IMR-90 (cell line): ENCODE measurements at regions not wholly inside any gene's neighbourhood (a gene's known extent, or its start where the extent isn't known, plus 50 kb on each side); places are given as distances from the start of the nearest gene placed in this dataset.

ENCODE experiments used
- ATAC-seq: fragments of 200-7000 bp; cut with Tn5 transposase; 2 replicates; pipeline ENCODE4 v1.9.1; 2020; ENCODE audit warnings: low read depth, mild to moderate bottlenecking, moderate library complexity
- BruUV-seq: library from RNA; stranded (reverse); fragments of 400-500 nt; replicated peaks from 2 replicates; lab custom pipeline; 2021; lab: Mats Ljungman, UMichigan
- CTCF ChIA-PET: fragments of 300-600 bp; formaldehyde crosslinking; extraction: SDS; loops from one replicate; lab custom pipeline; 2021; ENCODE audit warnings: antibody characterized with exemption; lab: Yijun Ruan, JAX
- POLR2A ChIA-PET: fragments of 300-600 bp; sonication (Branson Sonifier 250); formaldehyde crosslinking; loops from one replicate; lab custom pipeline; 2022; ENCODE audit warnings: antibody characterized with exemption; ENCODE audit not compliant: unreplicated experiment; lab: Charles Lee
- DNase-seq: peaks from one replicate; pipeline ENCODE4 v3.0.0; 2013
- H2AFZ ChIP-seq: replicated peaks from 2 replicates; pipeline ENCODE3; 2013; ENCODE audit warnings: low read length, mild to moderate bottlenecking; ENCODE audit not compliant: poor library complexity
- H2AK5ac ChIP-seq: 2 replicates; pipeline ENCODE4 v1.6.1; 2013; ENCODE audit warnings: low read depth, low read length, inconsistent platforms
- H2AK9ac ChIP-seq: replicated peaks from 2 replicates; pipeline ENCODE3; 2013; ENCODE audit warnings: mild to moderate bottlenecking, low read depth, low read length, moderate library complexity; ENCODE audit not compliant: poor library complexity
- H2BK120ac ChIP-seq: 2 replicates; pipeline ENCODE4 v1.6.1; 2013; ENCODE audit warnings: low read depth, low read length, inconsistent platforms
- H2BK15ac ChIP-seq: 3 replicates; pipeline ENCODE4 v1.6.1; 2013; ENCODE audit warnings: low read depth, low read length, inconsistent platforms
- H2BK20ac ChIP-seq: 2 replicates; pipeline ENCODE4 v1.6.1; 2013; ENCODE audit warnings: low read depth, mild to moderate bottlenecking, inconsistent platforms, low read length, moderate library complexity
- H2BK5ac ChIP-seq: 2 replicates; pipeline ENCODE4 v1.6.1; 2013; ENCODE audit warnings: mild to moderate bottlenecking, low read depth, low read length, inconsistent platforms; ENCODE audit not compliant: poor library complexity, severe bottlenecking
- H3K14ac ChIP-seq: replicated peaks from 2 replicates; pipeline ENCODE4 v1.6.1; 2013; ENCODE audit warnings: low read depth, low read length, inconsistent platforms
- H3K18ac ChIP-seq: 2 replicates; pipeline ENCODE4 v1.6.1; 2013; ENCODE audit warnings: low read depth, low read length, control low read depth
- H3K23ac ChIP-seq: 2 replicates; pipeline ENCODE4 v1.6.1; 2013; ENCODE audit warnings: low read depth, low read length, inconsistent platforms
- H3K27ac ChIP-seq: 2 replicates; pipeline ENCODE4 v1.5.1; 2013; ENCODE audit warnings: mild to moderate bottlenecking, control low read depth, low read length; ENCODE audit not compliant: insufficient read depth
- H3K27me3 ChIP-seq: 2 replicates; pipeline ENCODE4 v1.6.1; 2013; ENCODE audit warnings: low read length; ENCODE audit not compliant: control insufficient read depth, insufficient read depth
- H3K36me3 ChIP-seq: 2 replicates; pipeline ENCODE4 v1.6.1; 2013; ENCODE audit warnings: low read length, mixed read lengths; ENCODE audit not compliant: control insufficient read depth, insufficient read depth
- H3K4ac ChIP-seq: 2 replicates; pipeline ENCODE4 v1.6.1; 2013; ENCODE audit warnings: low read depth, low read length, inconsistent platforms
- H3K4me1 ChIP-seq: 2 replicates; pipeline ENCODE4 v1.6.1; 2013; ENCODE audit warnings: low read length, mixed read lengths; ENCODE audit not compliant: control insufficient read depth, insufficient read depth
- H3K4me2 ChIP-seq: 2 replicates; pipeline ENCODE4 v1.6.1; 2013; ENCODE audit warnings: low read depth, mild to moderate bottlenecking, control low read depth, low read length, moderate library complexity
- H3K4me3 ChIP-seq: 2 replicates; pipeline ENCODE4 v1.5.1; 2013; ENCODE audit warnings: low read depth, mild to moderate bottlenecking, control low read depth, low read length, moderate library complexity; ENCODE audit not compliant: insufficient read depth
- H3K56ac ChIP-seq: 2 replicates; pipeline ENCODE4 v1.6.1; 2013; ENCODE audit warnings: low read length, inconsistent platforms; ENCODE audit not compliant: insufficient read depth; ENCODE audit errors: extremely low read depth
- H3K79me1 ChIP-seq, 2 experiments: 2 replicates each; pipeline ENCODE4 v1.6.1; 2013; ENCODE audit warnings: low read length in 2 of 2, inconsistent platforms in 1 of 2, low read depth in 1 of 2
- H3K9ac ChIP-seq: 2 replicates; pipeline ENCODE4 v1.6.1; 2013; ENCODE audit warnings: low read depth, low read length, control low read depth
- H3K9me1 ChIP-seq: 2 replicates; pipeline ENCODE4 v1.6.1; 2013; ENCODE audit warnings: low read length, inconsistent platforms; ENCODE audit not compliant: insufficient read depth
- H3K9me3 ChIP-seq: 2 replicates; pipeline ENCODE4 v1.6.1; 2013; ENCODE audit warnings: low read length; ENCODE audit not compliant: control insufficient read depth, insufficient read depth
- H4K20me1 ChIP-seq: 2 replicates; pipeline ENCODE4 v1.6.1; 2013; ENCODE audit warnings: low read length, inconsistent platforms; ENCODE audit not compliant: insufficient read depth
- H4K5ac ChIP-seq: 2 replicates; pipeline ENCODE4 v1.6.1; 2013; ENCODE audit warnings: mild to moderate bottlenecking, low read depth, low read length, control low read depth
- H4K8ac ChIP-seq, 2 experiments: 2 replicates each; pipeline ENCODE4 v1.6.1; 2013; ENCODE audit warnings: low read depth in 2 of 2, low read length in 2 of 2, control low read depth in 1 of 2, inconsistent platforms in 1 of 2
- H4K91ac ChIP-seq: 2 replicates; pipeline ENCODE4 v1.6.1; 2013; ENCODE audit warnings: low read depth, low read length, inconsistent platforms; ENCODE audit not compliant: insufficient read depth
- CEBPB ChIP-seq: IDR thresholded peaks from 2 replicates; pipeline ENCODE4 v1.6.1; 2012; ENCODE audit warnings: low read depth, low read length, improper control_type of control experiment
- ELK1 ChIP-seq: fragments of 150-350 bp; IDR thresholded peaks from 2 replicates; pipeline ENCODE4 v1.6.1; 2016; ENCODE audit warnings: low read depth, mild to moderate bottlenecking, low read length, moderate library complexity, borderline replicate concordance
- FOS ChIP-seq: fragments of 150-350 bp; IDR thresholded peaks from 2 replicates; pipeline ENCODE4 v1.6.1; 2016; ENCODE audit warnings: low read depth, low read length
- MAFK ChIP-seq: IDR thresholded peaks from 2 replicates; pipeline ENCODE4 v1.6.1; 2012; ENCODE audit warnings: low read depth, low read length, improper control_type of control experiment
- MAZ ChIP-seq: IDR thresholded peaks from 2 replicates; pipeline ENCODE4 v1.6.1; 2012; ENCODE audit warnings: low read depth, mild to moderate bottlenecking, low read length, improper control_type of control experiment, moderate library complexity, borderline replicate concordance
- MXI1 ChIP-seq: IDR thresholded peaks from 2 replicates; pipeline ENCODE4 v1.6.1; 2012; ENCODE audit warnings: low read depth, mild to moderate bottlenecking, low read length, moderate library complexity, borderline replicate concordance
- NFE2L2 ChIP-seq: fragments of 150-350 bp; IDR thresholded peaks from 2 replicates; pipeline ENCODE4 v1.6.1; 2016; ENCODE audit warnings: low read depth, mild to moderate bottlenecking, low read length
- RAD21 ChIP-seq: IDR thresholded peaks from 2 replicates; pipeline ENCODE4 v1.6.1; 2012; ENCODE audit warnings: low read length, improper control_type of control experiment
- RFX5 ChIP-seq: IDR thresholded peaks from 2 replicates; pipeline ENCODE4 v1.8.0; 2012; ENCODE audit warnings: low read depth, mild to moderate bottlenecking, low read length, moderate library complexity
- SMC3 ChIP-seq: fragments of 150-350 bp; IDR thresholded peaks from 2 replicates; pipeline ENCODE4 v1.6.1; 2016; ENCODE audit warnings: low read depth, mild to moderate bottlenecking, antibody characterized with exemption, low read length, moderate library complexity
- USF2 ChIP-seq: fragments of 150-350 bp; IDR thresholded peaks from 2 replicates; pipeline ENCODE4 v1.6.1; 2017; ENCODE audit warnings: mild to moderate bottlenecking, antibody characterized with exemption, low read length, low read depth
- WGBS, 2 experiments: methylation state at CpG; one replicate each; pipeline versions ENCODE4 v1.1.5 to v1.1.7; 2013; ENCODE audit warnings: missing lambda C conversion rate in 2 of 2; ENCODE audit not compliant: insufficient read length in 1 of 2; ENCODE audit errors: extremely low coverage in 2 of 2; 5-methylcytosine and 5-hydroxymethylcytosine counted together
- dilution Hi-C: fragments of 300-500 bp; cut with HindIII; formaldehyde crosslinking; loops from one replicate; pipeline ENCODE4 v1.14.3; 2018; ENCODE audit warnings: low sequenced_read_pairs; ENCODE audit not compliant: unreplicated experiment
- in situ Hi-C: fragments of 300-500 bp; cut with MboI; formaldehyde crosslinking; loops from 3 replicates; pipeline ENCODE4 v1.14.3; 2019; ENCODE audit warnings: low sequenced_read_pairs, inconsistent platforms, mixed read lengths
- intact Hi-C: fragments of 100-400 bp; cut with micrococcal nuclease; formaldehyde crosslinking; loops from 2 replicates; pipeline ENCODE4 v1.10.0; 2022

- H3K4me1 ChIP-seq: no peaks in the 10 kb centered on the region
- H3K9ac ChIP-seq: no peak overlapping the region
- no peak for TF ChIP-seq SMC3
- no peak for TF ChIP-seq RAD21
- no peak for TF ChIP-seq MAFK
- TF ChIP-seq MAZ: no peak
- no peak for TF ChIP-seq FOS
- TF ChIP-seq CEBPB: no peak
- no peak for TF ChIP-seq USF2
- no peak for TF ChIP-seq RFX5
- TF ChIP-seq ELK1: no peak
- no peak for TF ChIP-seq NFE2L2
- TF ChIP-seq MXI1: no peak
- ChIA-PET CTCF (no interaction called here), POLR2A (no interaction called here)
- dilution Hi-C loops (no loop called here), in situ Hi-C loops (no loop called here), intact Hi-C loops (no loop called here)
- H2AK9ac ChIP-seq: no peak overlapping the region
- H4K91ac ChIP-seq: no peak overlapping the region
- H3K23ac ChIP-seq: no peak overlapping the region
- H2BK15ac ChIP-seq: no peak overlapping the region
- H2AFZ ChIP-seq: no peak overlapping the region
- BruUV-seq: no TSS peak
- no peak overlapping the region for H3K18ac ChIP-seq
- DNase-seq: no peak
- no peaks in the 10 kb centered on the region for H3K79me1 ChIP-seq
- H3K27ac ChIP-seq: no peak overlapping the region
- H4K8ac ChIP-seq: no peak overlapping the region
- H2BK20ac ChIP-seq: no peak overlapping the region
- no peak overlapping the region for H3K56ac ChIP-seq
- no peak overlapping the region for H2AK5ac ChIP-seq
- no peak overlapping the region for H2BK5ac ChIP-seq
- no peak overlapping the region for H4K5ac ChIP-seq
- H2BK120ac ChIP-seq: no peak overlapping the region
- WGBS, 2 experiments: 0% methylated on average over 1 of the region's 24 CpGs; no CpG with 5 or more reads in 1 of the 2 experiments
- peaks cover 2% of the 10 kb centered on the region; the same call in 1 of the 2 replicates for H3K27me3 ChIP-seq
- H3K9me3 ChIP-seq: no peaks in the 10 kb centered on the region
- ATAC-seq: no peak
- H3K4ac ChIP-seq: no peak overlapping the region
- H3K14ac ChIP-seq: no peak overlapping the region
- H3K4me3 ChIP-seq: no peak overlapping the region
- H3K9me1 ChIP-seq: no peaks in the 10 kb centered on the region
- H3K4me2 ChIP-seq: no peak overlapping the region
- no peaks in the 10 kb centered on the region for H3K36me3 ChIP-seq
- H4K20me1 ChIP-seq: no peaks in the 10 kb centered on the region
Observed at GRCh38 chr5:6545770-6546690, 86.8 kb downstream of the NSUN2 start.
